Gastrocnemius medialis (tissue), 4 donors: ENCODE measurements at regions not wholly inside any gene's neighbourhood (a gene's known extent, or its start where the extent isn't known, plus 50 kb on each side); places are given as distances from the start of the nearest gene placed in this dataset.

ENCODE experiments used
- CTCF ChIP-seq, 5 experiments: fragments of 450-650 bp in 3 of 5; fragments of 200-600 bp in 2 of 5; sonication (generic) in 2 of 5; IDR thresholded peaks in 4 of 5; conservative IDR thresholded peaks in 1 of 5; 1 replicate in 4 of 5; 2 replicates in 1 of 5; pipeline ENCODE4 v1.5.1; 2016 to 2019; ENCODE audit warnings: antibody characterized with exemption in 5 of 5, mild to moderate bottlenecking in 3 of 5, moderate library complexity in 3 of 5
- POLR2A ChIP-seq, 2 donors: fragments of 450-650 bp; IDR thresholded peaks; one replicate each; pipeline ENCODE4 v1.6.1; 2017; ENCODE audit warnings: antibody characterized with exemption in 2 of 2, mild to moderate bottlenecking in 2 of 2, moderate library complexity in 2 of 2

GRCh38 chr6:65924411-65924810 lies 217.4 kb upstream of the EYS start:
- TF ChIP-seq CTCF (IDR thresholded peaks at IDR 0.05 in 4 of 5, conservative IDR thresholded peaks at IDR 0.05 in 1 of 5) (no peak), POLR2A (IDR thresholded peaks at IDR 0.05) (no peak)
